Ammon's horn (tissue), 1 donor: ENCODE measurements at regions not wholly inside any gene's neighbourhood (a gene's known extent, or its start where the extent isn't known, plus 50 kb on each side); places are given as distances from the start of the nearest gene placed in this dataset.

Experiments used
- DNase-seq: peaks from one replicate; pipeline ENCODE4 v3.0.0-alpha.2; 2016; ENCODE audit warnings: low spot score

DNA sequence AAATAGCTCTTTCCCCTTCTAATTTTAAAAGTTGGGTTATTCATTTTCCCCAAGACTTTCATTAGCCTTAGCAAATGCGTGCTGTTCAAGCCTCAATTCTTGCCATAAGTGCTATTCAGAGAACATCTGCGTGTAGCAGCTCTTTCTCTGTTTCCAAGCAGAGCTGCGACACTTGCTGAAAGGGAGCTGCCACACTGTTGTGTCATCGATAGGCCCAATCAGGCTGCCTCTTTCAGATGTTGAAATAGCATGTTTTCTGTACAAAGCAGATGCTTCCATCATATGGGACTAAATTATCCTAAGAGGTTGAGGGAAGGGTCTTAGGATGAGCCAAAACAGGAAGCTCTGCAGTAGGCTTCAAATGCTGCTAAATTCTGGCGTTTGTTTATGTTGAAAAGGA is 220.9 kb upstream of the CDC14C start:
- peak; percentile 72 for DNase-seq

DNA sequence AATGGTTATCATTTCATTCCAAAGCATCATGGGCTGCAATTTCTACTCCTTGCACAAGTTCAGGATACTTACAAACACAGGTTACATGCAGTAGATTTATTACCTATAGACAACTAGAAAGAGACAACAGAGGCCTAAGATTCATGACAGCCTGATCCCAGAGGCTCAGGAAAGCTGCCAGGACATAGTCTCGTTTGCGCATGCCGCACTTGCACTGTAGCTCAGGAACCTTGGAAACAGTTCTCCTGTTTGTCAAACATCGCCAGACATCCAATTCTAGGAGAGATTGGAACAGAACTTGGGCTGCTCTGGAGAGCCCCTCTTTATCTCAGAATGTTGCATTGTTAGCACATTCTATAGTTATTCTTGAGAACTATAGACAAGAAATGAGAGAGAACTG is 216.2 kb upstream of the CDC14C start:
- DNase-seq, result no peak

DNA sequence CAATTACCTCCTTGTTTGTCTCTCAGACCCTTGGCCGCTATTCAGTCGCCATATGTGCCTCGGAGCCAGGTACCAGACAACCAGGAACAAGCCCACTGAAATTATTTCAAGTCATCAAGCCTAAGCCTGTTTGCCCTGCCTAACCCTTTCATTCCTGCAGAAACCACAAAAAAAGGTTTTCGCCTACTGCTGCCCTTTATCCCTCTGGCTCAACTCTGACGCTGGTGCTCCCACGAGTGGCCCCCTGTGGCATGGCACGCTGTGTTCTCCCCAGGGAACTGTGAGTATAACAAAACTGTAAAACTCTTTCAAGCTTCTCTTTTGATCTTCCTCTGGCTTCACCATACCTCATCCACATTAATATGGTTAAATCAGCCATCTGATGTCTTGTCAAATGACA is 215.7 kb upstream of the CDC14C start:
- DNase-seq, result no peak

DNA sequence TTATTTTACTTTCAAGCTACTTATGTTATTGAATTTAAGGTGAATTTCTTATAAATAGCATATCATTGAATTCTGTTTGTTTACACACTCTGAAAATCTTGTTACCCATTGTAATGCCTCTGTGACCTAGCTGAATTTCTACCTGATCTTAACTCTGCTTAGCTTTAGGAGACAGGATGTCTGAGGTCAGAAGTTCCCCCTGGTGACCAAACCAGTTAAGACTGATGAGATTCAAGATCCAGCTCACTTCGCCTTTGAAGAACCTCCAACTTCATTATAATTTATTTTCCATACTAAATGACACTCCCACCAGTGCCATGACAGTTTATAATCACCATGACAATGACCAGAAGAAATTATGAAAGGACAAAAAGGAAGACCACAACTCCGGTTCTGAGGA is 213.4 kb upstream of the CDC14C start:
- DNase-seq, result no peak

DNA sequence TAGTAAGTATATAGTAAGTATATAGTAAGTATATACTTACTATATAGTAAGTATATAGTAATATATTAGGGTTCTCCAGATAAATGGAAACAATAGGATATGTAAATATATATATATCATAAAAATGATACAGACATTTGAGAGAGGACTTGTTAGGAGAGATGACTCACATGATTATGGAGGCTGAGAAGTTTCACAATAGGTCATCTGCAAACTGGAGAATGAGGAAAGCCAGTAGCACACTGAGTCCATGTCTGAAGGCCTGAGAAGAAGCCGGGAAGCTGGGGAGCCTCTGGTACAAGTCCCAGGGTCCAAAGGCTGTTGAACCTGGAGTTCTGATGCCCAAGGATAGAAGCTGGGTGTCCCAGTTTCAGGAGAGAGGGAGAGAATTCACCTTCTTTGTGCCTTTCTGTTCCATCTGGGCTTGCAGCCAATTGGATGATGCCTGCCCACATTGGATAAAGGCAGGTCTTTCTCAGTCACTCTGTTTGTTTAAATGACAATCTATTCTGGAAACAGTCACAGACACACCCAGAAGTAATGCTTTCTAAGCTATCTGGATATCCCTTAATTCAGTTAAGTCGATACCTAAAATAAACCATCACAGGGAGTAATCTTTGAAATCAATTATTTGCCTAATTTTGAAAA is 205.5 kb upstream of the CDC14C start:
- no peak for DNase-seq

DNA sequence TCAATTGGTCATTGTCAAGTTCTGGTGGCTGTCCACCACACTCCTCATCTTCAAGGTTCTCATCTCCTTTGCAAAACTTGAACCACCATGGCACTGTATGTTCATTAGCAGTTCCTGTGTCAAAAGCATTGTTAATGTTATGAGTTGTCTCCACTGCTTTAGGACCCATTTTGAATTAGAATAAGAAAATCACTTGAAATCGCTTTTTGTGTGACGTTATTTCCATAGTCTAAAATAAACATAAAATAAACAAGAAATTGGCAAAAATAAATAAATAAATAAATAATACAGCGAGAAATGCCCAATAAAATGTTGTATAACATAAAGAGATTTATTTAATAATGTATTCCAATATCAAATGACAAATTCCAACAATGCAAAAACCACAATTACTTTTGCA is 195.5 kb upstream of the CDC14C start:
- no peak for DNase-seq

DNA sequence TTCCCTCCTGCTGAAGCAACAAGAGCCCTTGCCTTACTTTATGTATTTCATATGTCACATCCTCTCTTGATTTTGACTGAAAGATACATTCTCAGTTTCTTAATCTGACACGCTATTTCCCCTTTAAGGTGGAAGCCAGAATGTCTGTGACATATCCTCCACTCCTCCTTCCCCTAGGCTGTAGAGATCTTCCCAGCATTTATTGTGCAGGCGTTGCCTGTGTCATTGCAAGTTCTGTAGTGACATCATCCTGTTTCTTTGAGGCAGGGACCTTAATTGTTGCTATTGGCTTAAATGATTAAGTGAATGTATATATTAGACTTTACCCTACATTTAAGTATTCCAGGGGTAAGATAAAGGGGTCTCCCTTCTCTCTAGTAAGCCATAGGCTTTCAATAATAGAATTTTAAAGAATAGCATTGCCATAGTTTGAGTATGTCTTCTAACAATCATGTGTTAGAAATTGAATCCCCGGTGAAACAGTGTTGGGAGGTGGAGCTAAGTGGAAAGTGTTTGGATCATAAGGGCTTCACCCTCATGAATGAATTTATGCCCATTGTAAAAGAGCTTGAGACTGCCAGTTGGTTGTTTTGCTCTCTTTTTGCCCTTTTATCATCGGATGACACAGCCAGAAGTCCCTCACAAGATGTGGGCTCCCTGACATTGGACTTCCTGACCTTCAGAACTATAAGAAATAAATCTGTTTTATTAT is 189.5 kb upstream of the CDC14C start:
- no peak for DNase-seq

DNA sequence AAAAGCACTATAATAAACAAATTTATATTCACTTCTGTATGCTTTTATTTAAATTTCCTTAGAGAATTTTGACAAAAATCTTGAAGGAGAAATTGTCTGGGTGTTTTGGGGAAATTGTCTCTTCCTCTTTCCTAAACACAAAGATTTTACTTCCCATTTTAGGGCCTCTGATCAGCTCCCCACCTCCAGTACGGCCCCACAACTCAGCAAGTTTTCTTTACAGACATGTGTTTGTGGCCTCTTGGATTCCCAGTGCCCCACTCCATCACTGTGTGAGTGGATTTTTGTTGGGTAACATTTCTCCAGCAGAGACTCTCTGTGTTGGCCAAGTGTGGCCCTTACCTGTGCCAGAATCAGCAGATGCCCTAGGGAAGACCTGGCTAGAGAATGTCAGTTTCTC is 182.8 kb upstream of the CDC14C start:
- peak; percentile 39 for DNase-seq

DNA sequence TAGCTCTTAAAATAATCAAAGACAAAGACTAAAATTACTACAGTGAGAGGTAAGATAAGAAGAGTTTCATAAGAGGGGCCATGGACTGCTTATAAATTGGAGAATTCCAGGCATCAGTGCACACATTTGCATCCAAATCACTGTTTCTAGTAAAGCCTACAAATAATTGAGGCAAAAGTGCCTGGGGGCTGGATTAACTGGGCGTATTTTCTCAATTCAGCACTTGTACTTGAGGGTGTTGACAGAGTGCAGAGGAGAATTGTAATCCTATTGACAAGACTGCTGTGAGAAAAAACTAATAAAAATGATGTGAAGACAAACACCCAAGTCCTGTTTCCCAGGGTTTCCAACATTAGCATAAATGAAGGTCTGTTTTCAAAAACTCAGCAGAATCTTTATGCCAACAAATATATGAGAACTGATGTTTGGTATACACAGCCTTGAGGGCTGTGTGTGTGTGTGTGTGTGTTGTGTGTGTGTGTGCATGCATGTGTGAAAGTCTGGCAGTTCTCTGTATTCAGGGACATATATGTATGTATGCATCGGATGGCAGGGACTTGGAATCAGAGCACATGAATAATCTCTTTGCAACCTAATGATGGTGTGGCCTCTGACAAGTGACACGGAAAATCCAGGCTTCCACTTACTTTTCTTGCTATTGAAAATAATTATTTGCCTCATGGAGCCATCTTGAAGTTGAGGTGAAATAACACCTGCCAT is 182.1 kb upstream of the CDC14C start:
- no peak for DNase-seq

DNA sequence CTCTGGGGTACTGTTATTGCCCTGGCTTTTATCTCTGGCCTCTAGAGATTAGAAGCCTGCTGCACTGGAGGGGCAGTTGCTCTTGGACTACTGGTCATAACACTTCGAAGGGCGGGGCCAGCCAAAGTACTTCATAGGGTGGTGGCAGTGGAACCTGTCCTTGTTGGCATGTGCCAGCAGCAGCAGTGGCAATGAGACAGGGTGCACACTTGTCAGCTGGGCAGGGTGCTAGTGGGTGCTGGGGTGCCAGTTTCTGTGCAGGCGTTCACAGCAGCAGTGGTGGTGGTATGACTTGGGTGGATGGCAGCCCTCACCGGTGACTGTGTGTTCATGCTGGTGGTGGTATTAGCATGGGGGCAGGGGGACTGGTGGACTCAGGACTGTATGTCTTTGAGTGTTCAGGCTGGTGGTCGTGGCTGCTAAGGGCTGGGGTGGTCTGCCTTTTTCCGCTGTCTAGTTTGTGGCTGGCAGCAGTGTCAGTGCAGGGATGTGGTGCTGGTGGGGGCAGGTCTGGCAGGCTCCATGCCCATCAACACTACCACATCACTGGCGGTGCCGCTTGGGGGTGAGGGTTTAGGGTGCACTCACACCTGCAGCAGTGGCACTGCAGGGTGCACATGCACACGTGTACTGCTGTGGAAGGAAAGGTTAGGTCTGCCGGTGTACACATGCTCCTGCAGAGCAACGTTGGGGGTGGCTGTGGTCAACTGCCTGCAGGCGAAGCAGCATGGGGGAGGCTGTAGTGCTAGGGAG is 176.1 kb upstream of the CDC14C start:
- no peak for DNase-seq

DNA sequence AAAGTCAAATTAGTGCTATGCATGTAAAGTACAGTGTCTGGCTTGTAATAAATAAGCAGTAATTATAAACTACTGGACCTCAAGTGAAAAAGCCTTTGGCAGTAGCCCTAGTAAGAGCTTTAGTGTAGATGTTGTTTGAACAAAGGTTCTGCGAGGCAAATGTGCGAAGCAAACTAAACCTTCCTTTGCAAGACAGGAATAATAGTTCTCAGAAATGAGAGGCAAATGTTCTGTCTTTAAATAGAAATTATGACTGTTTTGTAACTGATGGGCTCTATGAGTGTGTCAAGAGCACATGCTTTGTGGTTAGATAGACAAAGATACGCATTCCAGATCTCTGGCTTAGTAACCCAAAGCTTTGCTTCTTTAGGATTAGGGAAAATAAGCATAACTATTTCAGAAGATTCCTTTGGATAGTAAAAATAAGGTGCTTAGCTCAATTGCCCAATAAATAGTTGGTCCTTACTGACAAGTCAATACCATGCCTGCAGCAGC is 169.2 kb upstream of the CDC14C start:
- DNase-seq, result no peak

DNA sequence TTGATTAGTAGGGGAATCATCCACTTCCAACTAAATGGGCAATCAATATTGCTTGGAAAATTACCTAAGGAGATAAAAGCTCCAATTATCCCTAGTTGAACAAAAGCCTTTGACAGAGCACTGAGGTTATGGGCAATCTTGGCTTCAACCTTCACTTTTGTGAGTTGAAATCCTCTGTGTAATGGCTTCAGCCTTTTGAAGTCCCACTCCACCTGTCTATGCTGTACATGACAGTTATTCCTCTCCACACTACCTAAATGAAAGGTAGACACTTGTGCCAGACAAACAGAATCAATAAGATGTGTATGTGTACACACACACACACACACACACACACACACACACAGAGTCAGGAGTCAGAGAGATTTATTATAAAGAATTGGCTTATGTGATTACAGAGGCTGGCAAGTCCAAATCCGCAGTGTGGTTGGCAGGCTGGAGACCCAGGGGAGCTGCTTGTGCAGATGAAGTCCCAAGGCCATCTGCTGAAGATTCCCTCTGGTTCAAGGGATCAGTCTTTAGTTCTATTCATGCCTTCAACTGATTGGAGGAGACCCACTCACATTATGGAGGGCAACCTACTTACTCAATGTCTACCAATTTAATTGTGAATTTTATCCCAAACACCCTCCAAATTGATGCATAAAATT is 164.8 kb upstream of the CDC14C start:
- DNase-seq, result no peak

DNA sequence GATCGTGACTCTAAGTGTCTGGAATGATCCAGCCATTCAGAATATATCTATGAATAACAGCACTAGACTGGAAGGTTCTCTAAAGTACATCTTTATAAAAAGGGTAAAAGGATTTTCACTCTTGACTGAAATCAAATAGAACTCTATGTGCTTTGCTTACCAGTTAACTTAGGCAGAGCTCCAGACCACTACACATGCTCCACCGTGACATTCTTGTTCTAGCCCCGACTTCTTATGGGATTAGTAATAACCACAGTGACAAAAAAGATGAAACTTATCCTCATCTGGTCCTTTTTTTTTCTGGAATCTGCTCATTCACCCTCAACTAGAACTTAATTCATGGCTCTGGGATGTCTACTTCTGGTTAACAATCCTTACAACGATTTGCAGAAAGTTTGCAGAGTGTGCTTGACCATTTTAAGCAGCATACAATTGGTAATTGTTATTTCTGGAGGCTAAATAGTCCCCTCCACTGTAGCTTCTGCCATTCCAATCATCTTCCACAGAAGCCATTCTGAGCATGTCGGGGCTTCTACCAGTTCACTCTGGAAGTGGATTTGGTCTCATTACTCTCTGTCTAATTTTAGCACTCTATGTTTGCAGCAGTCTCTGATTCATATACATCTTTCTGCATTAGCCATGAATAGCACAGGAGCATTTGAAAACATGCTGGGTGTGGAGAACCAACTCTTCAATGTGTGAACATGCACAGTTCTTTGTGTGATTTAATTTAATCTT is 163.7 kb upstream of the CDC14C start:
- DNase-seq, result no peak

DNA sequence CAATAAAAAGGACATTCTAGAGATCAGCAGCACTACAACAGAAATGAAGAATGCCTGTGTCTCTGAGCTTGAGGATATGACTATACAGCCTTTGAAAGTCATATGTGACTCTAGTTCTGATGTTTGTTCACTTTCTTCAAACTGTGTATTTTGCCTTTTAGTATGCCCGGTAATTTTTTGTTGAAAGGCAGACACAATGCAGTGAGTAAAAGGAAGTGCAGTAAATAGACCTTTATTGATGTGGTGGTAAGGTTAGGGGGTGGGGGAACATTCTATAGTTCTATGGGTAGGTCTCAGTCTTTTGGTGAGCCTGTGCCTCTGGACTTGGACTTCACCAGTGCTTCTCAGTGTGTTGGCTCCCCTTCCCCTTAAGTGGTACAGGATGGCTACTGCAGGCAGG is 143.5 kb upstream of the CDC14C start:
- no peak for DNase-seq

DNA sequence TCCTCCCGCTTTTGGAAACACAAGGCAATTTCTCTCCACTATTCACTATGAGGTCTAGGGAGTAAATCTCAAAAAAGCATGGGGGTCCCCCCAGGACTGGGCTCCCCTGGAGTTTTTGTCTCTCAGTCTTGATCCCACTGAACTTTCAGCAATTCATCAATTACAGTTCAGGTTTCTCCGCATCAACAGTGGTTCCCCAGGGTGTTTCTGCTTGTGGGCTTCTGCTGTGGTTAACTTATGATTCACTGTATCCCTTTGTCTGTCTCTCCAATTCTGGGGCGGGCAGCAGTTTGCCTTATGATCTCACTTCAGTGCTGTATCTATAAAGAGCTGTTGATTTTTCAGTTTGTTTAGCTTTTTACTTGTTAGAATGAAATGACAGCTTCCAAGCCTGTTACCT is 142.6 kb upstream of the CDC14C start:
- DNase-seq, result no peak

DNA sequence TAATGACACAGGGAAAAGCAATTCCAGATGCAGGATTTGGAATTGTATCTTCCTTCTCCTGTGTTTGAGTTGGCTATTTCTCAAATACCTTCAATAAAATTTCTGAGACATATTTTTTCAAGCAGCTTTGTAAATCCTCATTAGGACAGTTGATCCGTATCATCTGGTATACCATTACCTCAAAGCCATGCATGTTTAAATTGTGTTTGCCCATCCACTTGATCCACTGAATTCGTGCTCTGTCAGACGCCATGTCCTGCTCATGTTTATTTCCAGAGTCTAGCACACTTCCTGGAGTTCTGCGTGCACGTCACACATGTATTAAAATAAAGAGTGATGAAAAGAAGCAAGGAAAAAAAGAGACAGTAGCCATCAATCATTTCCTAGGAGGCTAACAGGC is 141.8 kb upstream of the CDC14C start:
- no peak for DNase-seq

DNA sequence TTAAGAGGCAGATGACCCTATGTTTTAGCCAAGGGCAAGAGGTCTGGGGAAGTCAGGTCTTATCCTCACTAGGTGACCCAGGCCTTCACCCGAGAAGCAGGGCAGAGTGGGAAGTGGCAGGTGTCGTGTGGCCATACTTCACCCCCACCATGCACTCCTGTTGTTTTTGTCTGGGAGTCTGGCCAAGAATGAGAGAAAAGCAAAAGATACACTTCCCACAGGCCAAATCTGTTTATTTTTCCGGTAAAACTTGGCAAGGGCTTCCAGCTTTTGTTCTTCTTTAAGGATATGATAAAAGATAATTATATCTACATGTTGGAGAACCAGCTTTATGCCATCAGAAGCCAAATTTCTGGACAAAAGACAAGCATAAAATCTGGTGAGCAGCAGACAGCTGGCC is 137.4 kb upstream of the CDC14C start:
- no peak for DNase-seq

DNA sequence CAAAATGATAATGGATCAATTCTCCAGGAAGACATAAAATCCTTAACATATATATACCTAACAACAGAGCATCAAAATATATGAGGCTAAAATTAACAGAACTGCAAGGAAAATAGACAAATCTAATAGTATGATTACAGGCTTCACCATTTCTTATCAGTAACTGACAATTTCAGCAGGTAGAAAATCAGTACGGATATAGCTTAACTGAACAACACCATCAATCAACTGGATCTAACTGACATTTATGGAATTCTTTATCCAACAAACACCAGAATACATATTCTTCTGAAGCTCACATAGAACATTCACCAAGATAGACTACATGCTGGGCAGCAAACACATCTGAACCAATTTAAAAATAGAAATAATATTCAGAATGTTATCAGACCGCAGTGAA is 121.1 kb upstream of the CDC14C start:
- no peak for DNase-seq

DNA sequence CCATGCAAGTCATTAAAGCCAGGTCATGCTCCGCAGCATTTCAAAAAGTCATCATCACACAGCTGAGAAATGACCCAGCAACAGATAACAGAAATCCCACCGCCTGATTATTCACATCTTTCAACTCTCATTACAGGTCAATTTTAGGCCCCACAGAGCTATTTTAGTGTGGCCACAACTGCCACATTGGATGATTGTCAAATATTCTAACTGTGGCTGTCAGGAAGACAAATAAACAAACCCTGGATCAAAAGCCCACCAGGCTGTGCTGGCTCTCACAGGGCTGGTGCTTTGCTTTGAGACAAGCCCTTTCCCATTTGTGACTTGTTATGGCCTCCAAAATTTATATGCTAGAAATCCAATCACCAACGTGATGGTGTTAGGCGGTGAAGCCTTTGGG is 117.6 kb upstream of the CDC14C start:
- DNase-seq, result no peak

DNA sequence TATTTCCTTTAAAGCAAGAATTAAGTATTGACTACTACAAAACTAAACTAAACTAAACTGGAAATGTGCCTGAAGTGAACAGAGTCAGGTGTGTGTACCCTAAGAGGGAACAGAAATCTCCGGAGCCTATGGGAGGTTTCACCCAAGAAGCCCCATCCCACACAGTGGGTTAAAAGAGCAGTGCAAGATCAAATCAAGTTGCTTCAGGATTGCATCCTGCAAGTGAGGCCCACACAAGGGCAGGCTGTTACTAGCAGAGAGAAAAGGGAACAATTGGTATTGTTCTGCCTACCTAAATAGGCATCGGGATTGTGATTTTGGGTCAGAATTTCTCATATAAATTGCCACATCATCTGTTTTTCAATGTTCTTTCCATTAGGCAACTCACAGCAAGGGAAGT is 113.3 kb upstream of the CDC14C start:
- DNase-seq, result no peak

DNA sequence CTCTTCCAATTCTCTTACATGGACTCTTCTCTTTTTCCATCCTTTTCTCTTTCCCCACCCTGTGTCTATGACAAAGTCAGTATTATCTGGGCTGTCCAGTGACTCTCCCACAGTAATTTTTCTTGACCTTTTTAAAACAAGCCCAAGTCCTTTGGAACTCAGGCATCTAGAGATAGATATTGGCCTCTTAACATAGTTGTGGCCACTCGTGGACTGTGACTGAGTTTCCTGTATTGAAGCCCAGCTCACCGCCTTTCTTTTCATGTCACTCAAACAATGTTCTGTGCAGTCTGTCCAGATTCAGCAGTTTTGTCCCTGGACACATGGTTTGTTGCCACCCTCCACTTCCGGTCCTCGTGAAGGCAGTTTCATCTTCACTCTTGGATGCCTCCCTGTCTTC is 110.9 kb upstream of the CDC14C start:
- DNase-seq, result no peak
